Central memory CD8-positive, alpha-beta T cell (primary cell): ENCODE measurements at regions not wholly inside any gene's neighbourhood (a gene's known extent, or its start where the extent isn't known, plus 50 kb on each side); places are given as distances from the start of the nearest gene placed in this dataset.
"Not testable (repeated sequence)": the region's sequence is repeated elsewhere in the genome, so short reads cannot be mapped to it uniquely, and the experiment has no call there.

Source experiments
- ATAC-seq: fragments of 150-1000 bp; cut with Tn5 transposase; replicated peaks from 2 replicates; pipeline ENCODE4 v1.10.0; 2022; ENCODE audit warnings: mild to moderate bottlenecking, moderate FRiP score, moderate number of reproducible peaks; ENCODE audit not compliant: poor library complexity, severe bottlenecking; ENCODE audit errors: extremely low read depth
- DNase-seq, 2 donors: peaks; one replicate each; pipeline ENCODE4 v3.0.0; 2021; ENCODE audit warnings: low spot score in 2 of 2
- H3K27ac Mint-ChIP-seq: one replicate; pipeline ENCODE4 v1.8.0; 2022; ENCODE audit warnings: low read depth, mild to moderate bottlenecking, moderate library complexity, mixed read lengths
- H3K27me3 Mint-ChIP-seq: one replicate; pipeline ENCODE4 v1.8.0; 2022; ENCODE audit warnings: mixed read lengths
- H3K36me3 Mint-ChIP-seq: one replicate; pipeline ENCODE4 v1.8.0; 2022; ENCODE audit warnings: mild to moderate bottlenecking, moderate library complexity, mixed read lengths; ENCODE audit not compliant: insufficient read depth
- H3K4me1 Mint-ChIP-seq: one replicate; pipeline ENCODE4 v1.8.0; 2022; ENCODE audit warnings: mixed read lengths
- H3K4me3 Mint-ChIP-seq: one replicate; pipeline ENCODE4 v1.8.0; 2022; ENCODE audit warnings: mild to moderate bottlenecking, moderate library complexity, mixed read lengths
- H3K9me3 Mint-ChIP-seq: one replicate; pipeline ENCODE4 v1.8.0; 2022; ENCODE audit warnings: mixed read lengths

GRCh38 chr5:99788482-99788881, 746.7 kb upstream of the FAM174A start:
- Mint-ChIP-seq H3K4me3 (no peak overlapping the region), H3K27ac (no peak overlapping the region), H3K27me3 (no peaks in the 10 kb centered on the region), H3K9me3 (peaks cover 11% of the 10 kb centered on the region), H3K4me1 (no peaks in the 10 kb centered on the region), H3K36me3 (no peaks in the 10 kb centered on the region)
- DNase-seq (no peak), ATAC-seq (no peak)

GRCh38 chr5:99775189-99775588, 760.0 kb upstream of the FAM174A start:
- Mint-ChIP-seq H3K27ac (no peak overlapping the region), H3K9me3 (peaks cover 6% of the 10 kb centered on the region), H3K27me3 (no peaks in the 10 kb centered on the region), H3K36me3 (no peaks in the 10 kb centered on the region), H3K4me1 (no peaks in the 10 kb centered on the region), H3K4me3 (no peak overlapping the region)
- DNase-seq (no peak), ATAC-seq (no peak)

- Mint-ChIP-seq H3K4me3 (no peak overlapping the region), H3K9me3 (peaks cover 14% of the 10 kb centered on the region), H3K27me3 (no peaks in the 10 kb centered on the region), H3K27ac (no peak overlapping the region), H3K36me3 (no peaks in the 10 kb centered on the region), H3K4me1 (no peaks in the 10 kb centered on the region)
- ATAC-seq = no peak
- DNase-seq = no peak
Observed at GRCh38 chr5:99773290-99773689, 761.9 kb upstream of the FAM174A start.

- Mint-ChIP-seq H3K36me3 (no peaks in the 10 kb centered on the region), H3K27me3 (no peaks in the 10 kb centered on the region), H3K27ac (no peak overlapping the region), H3K4me1 (no peaks in the 10 kb centered on the region), H3K9me3 (peaks cover 23% of the 10 kb centered on the region), H3K4me3 (no peak overlapping the region)
- ATAC-seq (no peak), DNase-seq (no peak)
Observed at GRCh38 chr5:99771296-99771695, 763.9 kb upstream of the FAM174A start.

GRCh38 chr5:99765011-99765410, 770.2 kb upstream of the FAM174A start:
- peaks cover 23% of the 10 kb centered on the region for H3K9me3 Mint-ChIP-seq
- no peak for ATAC-seq
- no peak for DNase-seq
- no peaks in the 10 kb centered on the region for H3K27me3 Mint-ChIP-seq
- H3K27ac Mint-ChIP-seq = no peak overlapping the region
- H3K4me3 Mint-ChIP-seq = no peak overlapping the region
- no peaks in the 10 kb centered on the region for H3K36me3 Mint-ChIP-seq
- H3K4me1 Mint-ChIP-seq = no peaks in the 10 kb centered on the region

GRCh38 chr5:99763021-99763774, 772.0 kb upstream of the FAM174A start:
- ATAC-seq = no peak
- H3K4me1 Mint-ChIP-seq = no peaks in the 10 kb centered on the region
- H3K27me3 Mint-ChIP-seq = no peaks in the 10 kb centered on the region

GRCh38 chr5:99747342-99747741, 787.8 kb upstream of the FAM174A start:
- H3K4me3 Mint-ChIP-seq = no peak overlapping the region
- no peaks in the 10 kb centered on the region for H3K4me1 Mint-ChIP-seq
- peaks cover 1% of the 10 kb centered on the region for H3K36me3 Mint-ChIP-seq
- DNase-seq = no peak
- no peak overlapping the region for H3K27ac Mint-ChIP-seq
- no peak for ATAC-seq
- H3K27me3 Mint-ChIP-seq = no peaks in the 10 kb centered on the region
- H3K9me3 Mint-ChIP-seq = peaks cover 11% of the 10 kb centered on the region

More at GRCh38 chr5:99763021-99763774, 772.0 kb upstream of the FAM174A start:
- H3K9me3 Mint-ChIP-seq = peaks cover 24% of the 10 kb centered on the region
- no peak overlapping the region for H3K27ac Mint-ChIP-seq
- DNase-seq = no peak
- no peaks in the 10 kb centered on the region for H3K36me3 Mint-ChIP-seq
- H3K4me3 Mint-ChIP-seq = no peak overlapping the region

- not testable (repeated sequence) for H3K4me1 Mint-ChIP-seq
Observed at GRCh38 chr5:99733146-99733545, 802.0 kb upstream of the FAM174A start.

GRCh38 chr5:99730653-99731052, 801.8 kb upstream of the CHD1 start:
- not testable (repeated sequence) for H3K27ac Mint-ChIP-seq, H3K4me1 Mint-ChIP-seq, H3K27me3 Mint-ChIP-seq, H3K36me3 Mint-ChIP-seq, ATAC-seq, H3K4me3 Mint-ChIP-seq, DNase-seq, H3K9me3 Mint-ChIP-seq

More at GRCh38 chr5:99733146-99733545, 802.0 kb upstream of the FAM174A start:
- not testable (repeated sequence) for H3K4me3 Mint-ChIP-seq, H3K27ac Mint-ChIP-seq, H3K36me3 Mint-ChIP-seq, H3K27me3 Mint-ChIP-seq, DNase-seq, ATAC-seq, H3K9me3 Mint-ChIP-seq

- no peaks in the 10 kb centered on the region for H3K36me3 Mint-ChIP-seq
- H3K9me3 Mint-ChIP-seq = no peaks in the 10 kb centered on the region
- no peak for ATAC-seq
- H3K27ac Mint-ChIP-seq = no peak overlapping the region
- H3K4me1 Mint-ChIP-seq = no peaks in the 10 kb centered on the region
- no peaks in the 10 kb centered on the region for H3K27me3 Mint-ChIP-seq
- no peak for DNase-seq
- H3K4me3 Mint-ChIP-seq = no peak overlapping the region
Observed at GRCh38 chr5:99724732-99725290, 796.0 kb upstream of the CHD1 start.

- H3K4me1 Mint-ChIP-seq = no peaks in the 10 kb centered on the region
- no peak overlapping the region for H3K4me3 Mint-ChIP-seq
- no peaks in the 10 kb centered on the region for H3K9me3 Mint-ChIP-seq
- ATAC-seq = no peak
- no peak overlapping the region for H3K27ac Mint-ChIP-seq
- H3K27me3 Mint-ChIP-seq = no peaks in the 10 kb centered on the region
- no peak for DNase-seq
- no peaks in the 10 kb centered on the region for H3K36me3 Mint-ChIP-seq
Observed at GRCh38 chr5:99721506-99721905, 792.7 kb upstream of the CHD1 start.

- DNase-seq (no peak), ATAC-seq (no peak)
- Mint-ChIP-seq H3K4me1 (no peaks in the 10 kb centered on the region), H3K9me3 (no peaks in the 10 kb centered on the region), H3K27me3 (no peaks in the 10 kb centered on the region), H3K27ac (no peak overlapping the region), H3K4me3 (no peak overlapping the region), H3K36me3 (no peaks in the 10 kb centered on the region)
Observed at GRCh38 chr5:99715921-99716320, 787.1 kb upstream of the CHD1 start.

GRCh38 chr5:99706160-99706559, 777.4 kb upstream of the CHD1 start:
- Mint-ChIP-seq H3K9me3 (peaks cover 6% of the 10 kb centered on the region), H3K4me3 (no peak overlapping the region), H3K27me3 (no peaks in the 10 kb centered on the region), H3K36me3 (no peaks in the 10 kb centered on the region), H3K27ac (no peak overlapping the region), H3K4me1 (no peaks in the 10 kb centered on the region)
- ATAC-seq (no peak), DNase-seq (no peak)
